NCI-H1105 treated with DMSO at 0.1 percent for 48 hours (cell line): ENCODE measurements at regions not wholly inside any gene's neighbourhood (a gene's known extent, or its start where the extent isn't known, plus 50 kb on each side); places are given as distances from the start of the nearest gene placed in this dataset.

Experiments
- DNase-seq: peaks from one replicate; lab custom pipeline; 2025; lab: John Stamatoyannopoulos, UW

DNA sequence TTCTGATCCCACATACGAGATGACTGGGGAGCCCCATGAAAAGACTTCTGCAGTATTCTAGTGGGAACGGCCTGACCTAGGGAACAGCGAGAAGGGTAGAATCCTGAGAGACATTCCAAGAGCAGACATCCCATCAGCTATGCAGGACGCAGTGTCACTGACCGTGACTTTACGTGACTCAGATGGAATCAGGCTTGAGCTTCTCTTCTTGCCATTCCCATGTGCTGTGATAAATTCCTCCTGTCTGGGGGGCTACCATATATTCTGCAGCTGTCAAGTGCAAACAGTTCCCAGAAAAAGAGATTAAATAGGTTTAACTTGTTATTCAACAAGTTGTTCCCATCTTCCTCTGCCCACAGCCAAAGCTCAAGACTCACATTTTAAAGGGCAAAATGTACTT lies 73.1 kb upstream of the PDE1C start:
- DNase-seq, result no peak

DNA sequence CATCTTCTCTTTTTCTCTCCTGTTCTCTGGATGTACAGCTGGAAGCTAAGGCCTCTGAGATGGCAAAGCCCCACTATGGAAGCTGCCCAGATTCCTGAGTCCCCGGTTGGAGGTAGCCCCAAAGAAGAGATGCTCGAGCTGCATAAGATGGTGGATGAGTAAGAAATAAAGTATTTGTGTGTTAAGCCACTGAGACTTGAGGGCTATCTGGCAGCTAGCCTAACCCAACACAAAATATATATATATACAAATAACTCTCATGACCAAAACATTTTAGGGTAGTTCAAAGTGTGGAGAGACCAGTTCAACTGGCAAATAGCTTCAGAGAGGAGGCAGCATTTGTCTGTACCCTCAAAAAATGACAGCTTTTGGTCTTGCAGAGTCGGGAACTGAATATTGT lies 72.4 kb upstream of the PDE1C start:
- DNase-seq, result no peak

DNA sequence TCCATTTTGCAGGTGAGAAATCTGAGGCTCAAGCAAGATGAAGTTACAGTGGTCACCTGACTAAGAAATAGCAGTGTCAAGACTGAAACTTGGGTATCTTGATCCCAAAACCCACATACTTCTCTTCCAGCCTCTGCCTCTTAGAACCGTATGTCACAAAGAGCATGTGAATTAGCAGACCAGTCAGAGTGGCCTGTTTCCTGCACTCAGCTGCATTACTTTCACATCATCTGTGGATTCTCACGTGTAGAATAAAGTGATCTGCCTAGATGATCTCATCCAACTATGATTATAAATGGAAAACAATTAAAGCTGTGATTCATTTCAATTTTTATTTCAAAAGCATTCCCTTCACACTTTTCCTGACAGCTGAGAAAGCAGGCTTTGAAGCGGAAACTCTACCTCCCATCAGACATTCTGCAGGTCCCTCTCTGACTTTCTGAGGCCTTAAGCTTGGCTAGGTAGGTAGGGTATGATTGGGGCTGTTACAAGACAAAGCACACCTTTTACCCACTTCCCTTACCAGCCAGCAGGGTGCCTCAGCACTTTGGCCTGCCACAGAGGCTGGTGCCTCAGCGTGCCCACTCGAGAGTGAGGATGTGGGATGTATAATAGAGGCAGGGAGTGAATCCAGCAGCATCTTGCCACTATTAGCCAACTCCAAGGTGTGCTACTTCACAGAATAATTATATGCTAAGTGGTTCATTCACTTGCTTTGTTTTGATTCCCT lies 70.2 kb upstream of the PDE1C start:
- no peak for DNase-seq

DNA sequence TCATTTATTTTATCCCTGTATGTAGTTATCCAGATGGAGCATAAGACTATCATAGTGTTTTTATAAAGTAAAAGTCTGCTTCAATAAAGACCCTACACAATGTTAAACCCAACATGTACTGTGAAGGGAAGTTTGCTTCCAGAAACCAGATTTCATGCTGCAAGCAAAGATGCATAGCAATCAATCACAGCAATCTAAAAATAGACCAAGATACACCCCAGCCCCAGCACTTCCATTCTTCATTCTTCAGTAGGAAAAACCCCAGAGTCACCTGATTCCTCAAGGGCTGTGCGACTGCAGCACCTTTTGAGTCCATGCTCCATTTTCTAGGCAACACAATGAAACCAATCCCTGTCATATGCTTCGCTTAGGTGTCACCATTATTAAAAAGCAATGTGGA lies 66.9 kb upstream of the PDE1C start:
- no peak for DNase-seq

DNA sequence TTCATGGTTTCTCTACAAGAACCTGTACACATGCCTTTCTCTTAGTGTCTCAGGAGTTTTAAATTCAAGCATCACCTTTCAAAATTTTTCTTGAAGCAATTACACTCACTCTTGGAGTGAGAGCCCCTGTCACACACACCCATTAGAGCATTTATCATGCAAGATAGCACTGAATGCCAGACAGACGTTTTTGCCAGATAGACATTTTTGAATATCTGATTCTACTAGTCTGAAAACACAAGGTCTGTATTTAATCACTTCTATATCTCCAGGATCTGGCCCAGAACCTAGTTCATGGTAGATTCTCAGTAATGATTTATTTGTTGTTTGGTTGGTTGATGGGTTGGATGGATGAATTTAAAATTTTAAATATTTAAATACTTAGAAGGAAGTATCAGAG lies 60.9 kb upstream of the PDE1C start:
- no peak for DNase-seq

DNA sequence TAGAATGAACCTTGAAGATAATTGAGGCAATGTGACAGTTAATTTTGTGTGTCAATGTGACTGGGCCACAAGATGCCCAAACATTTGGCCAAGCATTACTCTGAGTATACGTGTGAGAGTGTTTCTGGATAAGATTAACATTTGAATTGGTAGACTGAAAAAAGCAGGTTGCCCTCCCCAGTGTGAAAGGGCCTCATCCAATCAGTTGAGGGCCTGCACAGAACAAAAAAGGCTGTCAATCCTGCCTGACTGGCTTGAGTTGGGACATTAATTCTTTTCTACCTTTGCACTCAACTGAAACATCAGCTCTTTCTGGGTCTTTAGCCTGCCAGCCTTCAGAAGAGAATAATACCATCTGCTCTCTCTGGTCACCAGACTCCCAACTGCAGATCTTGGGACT lies 56.6 kb upstream of the PDE1C start:
- no peak for DNase-seq
